GM12865 (cell line): ENCODE measurements at regions not wholly inside any gene's neighbourhood (a gene's known extent, or its start where the extent isn't known, plus 50 kb on each side); places are given as distances from the start of the nearest gene placed in this dataset.
"Not testable (repeated sequence)": the region's sequence is repeated elsewhere in the genome, so short reads cannot be mapped to it uniquely, and the experiment has no call there.

Experiments
- DNase-seq: peaks from one replicate; pipeline ENCODE4 v3.0.0; 2010; ENCODE audit warnings: low read depth
- H3K4me3 ChIP-seq: 2 replicates; pipeline ENCODE4 v1.5.1; 2011; ENCODE audit warnings: mild to moderate bottlenecking, low read depth, low read length, control low read depth
- CTCF ChIP-seq: IDR thresholded peaks from 2 replicates; pipeline ENCODE4 v1.5.1; 2011; ENCODE audit warnings: low read length, control low read depth, low read depth, inconsistent platforms; ENCODE audit not compliant: insufficient read depth; ENCODE audit errors: missing control alignments

- H3K4me3 ChIP-seq, result no peak overlapping the region
- no peak for DNase-seq
- no peak for TF ChIP-seq CTCF
These were observed 96.0 kb upstream of the BTG3 start for GRCh38 chr21:17708522-17709265.

- no peak for TF ChIP-seq CTCF
- DNase-seq, result peak; percentile 46
- H3K4me3 ChIP-seq, result no peak overlapping the region
These were observed 87.0 kb upstream of the BTG3 start for GRCh38 chr21:17699524-17700189.

GRCh38 chr21:17697473-17697872 lies 84.8 kb upstream of the BTG3 start:
- DNase-seq, result no peak
- TF ChIP-seq CTCF, result no peak
- no peak overlapping the region for H3K4me3 ChIP-seq

- DNase-seq, H3K4me3 ChIP-seq: not testable (repeated sequence)
These were observed 81.7 kb upstream of the BTG3 start for GRCh38 chr21:17694416-17694815.

GRCh38 chr21:17693801-17694200 lies 81.1 kb upstream of the BTG3 start:
- no peak for DNase-seq
- no peak for TF ChIP-seq CTCF
- no peak overlapping the region for H3K4me3 ChIP-seq

GRCh38 chr21:17690078-17690494 lies 77.4 kb upstream of the BTG3 start:
- no peak for DNase-seq
- TF ChIP-seq CTCF, result no peak
- H3K4me3 ChIP-seq, result no peak overlapping the region

GRCh38 chr21:17688912-17689874 lies 76.5 kb upstream of the BTG3 start:
- peak; percentile 26 for DNase-seq
- no peak overlapping the region for H3K4me3 ChIP-seq
- TF ChIP-seq CTCF, result peak; percentile 42
